ENCODE measurements at regions not wholly inside any gene's neighbourhood (a gene's known extent, or its start where the extent isn't known, plus 50 kb on each side); places are given as distances from the start of the nearest gene placed in this dataset.

DNA sequence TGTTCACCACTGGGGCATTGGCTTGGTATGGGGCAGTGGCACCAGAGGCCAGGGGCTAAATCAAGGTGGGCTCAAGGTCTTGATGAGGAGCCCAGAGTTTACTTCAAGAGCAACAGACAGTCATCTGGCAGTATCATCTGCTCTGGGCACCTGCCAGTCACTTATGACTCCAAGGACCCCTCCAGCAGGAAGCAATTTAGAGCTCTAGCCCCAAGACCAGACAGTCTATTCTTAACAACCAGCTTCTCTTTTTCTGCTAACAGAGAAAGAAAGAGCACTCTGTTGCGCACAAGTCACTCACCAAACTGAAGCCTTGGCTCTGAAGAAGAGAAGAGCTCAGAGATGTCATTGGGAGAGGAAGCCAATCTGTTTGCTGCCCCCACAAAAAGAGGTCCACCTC lies 309.2 kb downstream of the HS3ST1 start:
- CTCF ChIA-PET = no interaction called here
- POLR2A ChIA-PET = no interaction called here
- no peak overlapping the region for H3K4me3 Mint-ChIP-seq
- H3K9me3 Mint-ChIP-seq = peaks cover 2% of the 10 kb centered on the region
- DNase-seq = no peak
- H3K27me3 Mint-ChIP-seq = no peaks in the 10 kb centered on the region
- H3K27ac Mint-ChIP-seq = no peak overlapping the region
- H3K36me3 Mint-ChIP-seq (ENCODE audit: low read depth) = no peaks in the 10 kb centered on the region
- H3K4me1 Mint-ChIP-seq = no peaks in the 10 kb centered on the region

- Mint-ChIP-seq H3K27me3 (no peaks in the 10 kb centered on the region), H3K4me3 (no peak overlapping the region), H3K27ac (no peak overlapping the region), H3K4me1 (no peaks in the 10 kb centered on the region), H3K9me3 (peaks cover 2% of the 10 kb centered on the region), H3K36me3 (ENCODE audit: low read depth) (no peaks in the 10 kb centered on the region)
- ChIA-PET POLR2A (no interaction called here), CTCF (no interaction called here)
- DNase-seq = no peak
Measured at GRCh38 chr4:11118513-11118912, 310.2 kb downstream of the HS3ST1 start.

DNA sequence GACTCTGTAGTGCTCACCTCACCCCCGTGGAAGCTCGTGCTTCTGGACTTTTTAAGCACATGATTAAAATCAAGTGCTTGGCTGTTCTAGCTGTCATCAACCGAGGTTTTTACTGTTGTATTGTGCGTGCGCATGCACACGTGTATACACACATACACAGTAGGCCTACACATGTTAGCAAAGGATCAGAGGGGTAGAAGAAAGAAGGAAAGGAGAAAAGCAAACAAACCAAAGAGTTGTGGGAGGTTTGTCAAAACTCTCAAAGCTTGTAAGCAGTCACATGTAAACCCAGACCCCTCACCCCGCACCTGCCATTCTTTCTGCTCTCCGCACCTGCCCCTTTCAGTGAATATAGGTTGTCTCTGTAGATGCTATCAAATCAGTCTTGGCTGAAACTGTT lies 311.8 kb downstream of the HS3ST1 start:
- no peak for DNase-seq
- ChIA-PET POLR2A (no interaction called here), CTCF (no interaction called here)
- H3K4me1 Mint-ChIP-seq = no peaks in the 10 kb centered on the region
- H3K27ac Mint-ChIP-seq = no peak overlapping the region
- no peaks in the 10 kb centered on the region for H3K36me3 Mint-ChIP-seq (ENCODE audit: low read depth)
- H3K9me3 Mint-ChIP-seq = peaks cover 2% of the 10 kb centered on the region
- no peaks in the 10 kb centered on the region for H3K27me3 Mint-ChIP-seq
- H3K4me3 Mint-ChIP-seq = no peak overlapping the region

DNA sequence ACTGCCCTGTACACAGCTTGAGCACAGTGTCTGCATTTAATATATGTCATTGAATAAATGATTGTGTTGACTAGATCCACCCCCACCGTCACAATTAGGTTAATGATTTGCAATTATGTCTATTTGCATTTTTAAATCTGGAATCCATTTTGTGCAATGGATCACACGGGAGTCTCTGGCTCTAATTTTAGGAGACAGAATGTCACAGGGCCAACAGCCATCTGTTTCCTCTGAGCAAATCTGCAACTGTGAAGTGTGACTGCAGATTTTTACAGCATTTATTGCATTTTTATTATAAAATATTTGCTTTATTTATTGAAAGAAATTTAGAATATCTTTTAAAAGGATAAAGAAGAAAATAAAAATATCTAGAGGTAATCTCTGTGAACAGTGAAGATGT lies 316.8 kb downstream of the HS3ST1 start:
- Mint-ChIP-seq H3K27ac (no peak overlapping the region), H3K4me3 (no peak overlapping the region), H3K4me1 (no peaks in the 10 kb centered on the region), H3K27me3 (no peaks in the 10 kb centered on the region), H3K36me3 (ENCODE audit: low read depth) (no peaks in the 10 kb centered on the region), H3K9me3 (peaks cover 2% of the 10 kb centered on the region)
- CTCF ChIA-PET = no interaction called here
- POLR2A ChIA-PET = no interaction called here
- no peak for DNase-seq

DNA sequence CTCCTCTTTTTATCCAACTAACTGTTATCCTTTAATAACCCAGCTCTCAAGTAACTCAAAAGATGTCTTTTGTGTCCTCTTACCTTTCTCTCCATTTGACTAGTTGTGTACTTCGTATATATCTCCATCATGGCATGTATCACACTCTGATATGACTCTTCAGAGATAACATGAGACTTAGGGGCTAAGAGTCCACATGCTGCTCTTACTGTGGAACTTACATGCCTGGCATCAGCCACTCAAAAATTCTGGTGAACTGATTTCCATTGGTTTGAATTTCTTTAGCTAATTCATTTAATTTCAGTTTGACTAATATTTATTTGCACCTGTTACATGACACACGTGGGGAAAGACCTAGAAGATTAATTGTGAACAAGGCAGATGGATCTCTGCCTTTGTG lies 317.3 kb downstream of the HS3ST1 start:
- no peaks in the 10 kb centered on the region for H3K4me1 Mint-ChIP-seq
- ChIA-PET POLR2A (no interaction called here), CTCF (no interaction called here)
- no peak for DNase-seq
- H3K4me3 Mint-ChIP-seq = no peak overlapping the region
- no peak overlapping the region for H3K27ac Mint-ChIP-seq
- H3K27me3 Mint-ChIP-seq = no peaks in the 10 kb centered on the region
- peaks cover under 1% of the 10 kb centered on the region for H3K9me3 Mint-ChIP-seq
- no peaks in the 10 kb centered on the region for H3K36me3 Mint-ChIP-seq (ENCODE audit: low read depth)

DNA sequence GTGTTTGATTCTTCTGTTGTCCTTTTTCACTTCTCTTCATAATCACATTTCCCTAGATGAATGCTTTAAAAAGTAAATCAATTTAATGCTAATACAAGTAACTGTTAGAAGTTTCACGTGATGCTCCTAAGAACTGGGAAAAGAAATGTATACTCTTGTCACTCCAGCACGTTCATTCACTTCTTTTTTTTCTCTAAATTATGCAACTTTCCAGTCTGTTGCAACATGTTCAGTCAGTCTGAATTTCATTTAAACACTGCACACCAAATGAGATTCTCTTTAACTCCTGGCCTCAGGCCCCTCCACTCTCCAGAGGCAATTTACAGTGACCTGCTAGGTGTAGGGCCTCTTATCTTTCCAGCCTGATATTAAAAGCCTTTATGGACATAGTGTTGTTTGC lies 321.9 kb downstream of the HS3ST1 start:
- POLR2A ChIA-PET = no interaction called here
- Mint-ChIP-seq H3K4me3 (no peak overlapping the region), H3K36me3 (ENCODE audit: low read depth) (no peaks in the 10 kb centered on the region), H3K9me3 (no peaks in the 10 kb centered on the region), H3K27me3 (no peaks in the 10 kb centered on the region), H3K27ac (no peak overlapping the region), H3K4me1 (no peaks in the 10 kb centered on the region)
- DNase-seq = no peak
- CTCF ChIA-PET = no interaction called here

DNA sequence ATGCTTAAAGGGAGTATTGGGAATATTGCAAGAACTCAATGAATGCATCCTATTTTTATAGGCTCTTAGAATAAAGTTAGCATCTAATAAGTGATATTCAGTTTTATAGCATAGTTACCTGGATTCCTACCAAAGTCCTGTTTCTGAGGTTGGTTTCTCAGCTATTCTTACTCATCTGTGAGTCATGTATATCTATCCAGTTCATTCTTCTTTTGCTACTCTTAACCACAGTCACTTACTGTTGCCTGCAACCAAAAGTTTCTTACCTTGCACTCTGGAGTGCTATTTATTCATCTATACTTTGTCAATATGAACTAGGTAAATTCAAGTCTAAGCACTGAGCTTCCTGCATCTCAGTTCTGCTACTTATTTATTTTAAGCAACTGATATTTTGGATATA lies 322.5 kb downstream of the HS3ST1 start:
- Mint-ChIP-seq H3K9me3 (no peaks in the 10 kb centered on the region), H3K27ac (no peak overlapping the region), H3K4me1 (no peaks in the 10 kb centered on the region), H3K27me3 (no peaks in the 10 kb centered on the region), H3K36me3 (ENCODE audit: low read depth) (no peaks in the 10 kb centered on the region), H3K4me3 (no peak overlapping the region)
- ChIA-PET CTCF (no interaction called here), POLR2A (no interaction called here)
- no peak for DNase-seq

DNA sequence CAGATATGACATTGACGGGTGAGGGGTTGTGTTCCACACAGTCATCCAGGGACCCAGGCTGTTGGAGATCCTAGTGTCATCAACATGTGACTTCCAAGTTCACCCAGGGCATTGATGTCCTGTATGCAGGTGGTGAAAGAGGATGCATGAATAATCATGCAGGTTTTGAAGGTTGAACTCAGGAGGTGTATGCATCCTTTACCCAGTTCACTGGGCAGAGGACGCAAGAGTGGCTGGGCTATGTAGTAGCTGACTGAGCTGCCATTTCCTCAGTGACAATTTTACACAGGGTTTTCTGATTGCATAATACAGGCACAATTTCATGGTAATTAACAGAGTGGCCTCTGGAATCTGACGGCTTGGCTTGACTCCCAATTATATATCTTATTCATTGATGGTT lies 323.0 kb downstream of the HS3ST1 start:
- H3K4me3 Mint-ChIP-seq = no peak overlapping the region
- H3K27me3 Mint-ChIP-seq = no peaks in the 10 kb centered on the region
- H3K9me3 Mint-ChIP-seq = no peaks in the 10 kb centered on the region
- ChIA-PET POLR2A (no interaction called here), CTCF (no interaction called here)
- H3K36me3 Mint-ChIP-seq (ENCODE audit: low read depth) = no peaks in the 10 kb centered on the region
- H3K4me1 Mint-ChIP-seq = no peaks in the 10 kb centered on the region
- no peak for DNase-seq
- H3K27ac Mint-ChIP-seq = no peak overlapping the region

DNA sequence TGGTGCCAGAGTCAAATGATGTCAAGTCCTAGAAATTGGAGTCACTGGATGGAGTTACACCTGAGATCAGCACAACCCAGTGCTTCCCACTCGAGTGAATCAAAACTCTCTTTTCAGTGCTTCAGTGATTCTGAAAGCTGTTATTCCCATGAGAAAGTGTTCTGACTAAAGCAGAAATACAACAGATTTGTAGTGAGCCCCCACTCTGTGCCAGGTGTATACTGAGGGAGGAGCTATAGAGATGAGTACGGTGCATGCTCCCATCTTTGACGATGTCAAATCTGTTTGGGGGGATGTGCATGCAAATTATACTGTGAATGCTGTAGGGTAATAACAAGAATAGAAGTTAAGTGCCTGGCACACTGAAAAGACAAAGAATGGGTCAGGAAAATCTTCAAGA lies 330.2 kb downstream of the HS3ST1 start:
- no peak for DNase-seq
- peaks cover 7% of the 10 kb centered on the region for H3K4me1 Mint-ChIP-seq
- POLR2A ChIA-PET = no interaction called here
- no peaks in the 10 kb centered on the region for H3K27me3 Mint-ChIP-seq
- CTCF ChIA-PET = no interaction called here
- no peak overlapping the region for H3K4me3 Mint-ChIP-seq
- no peaks in the 10 kb centered on the region for H3K36me3 Mint-ChIP-seq (ENCODE audit: low read depth)
- H3K27ac Mint-ChIP-seq = no peak overlapping the region
- H3K9me3 Mint-ChIP-seq = no peaks in the 10 kb centered on the region

DNA sequence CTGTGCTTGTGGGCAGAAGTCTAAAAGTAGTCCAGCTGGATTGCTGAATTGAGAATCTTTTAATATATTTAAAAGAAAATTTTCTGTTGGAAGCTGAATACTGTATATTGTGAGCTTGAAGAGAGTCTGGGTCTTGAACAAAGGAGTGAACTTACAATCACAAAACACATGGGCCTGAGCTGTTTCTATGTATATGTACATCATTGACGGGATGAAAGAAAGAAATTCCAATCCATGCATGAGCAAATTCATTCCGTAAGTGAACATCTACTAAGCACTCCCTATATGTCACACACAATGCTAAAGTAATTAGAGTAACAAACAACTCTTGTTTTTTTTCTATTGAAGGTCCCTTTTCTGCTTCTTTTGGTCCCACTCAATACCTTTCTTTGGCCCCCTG lies 331.0 kb downstream of the HS3ST1 start:
- ChIA-PET POLR2A (no interaction called here), CTCF (no interaction called here)
- Mint-ChIP-seq H3K27me3 (no peaks in the 10 kb centered on the region), H3K9me3 (no peaks in the 10 kb centered on the region), H3K36me3 (ENCODE audit: low read depth) (no peaks in the 10 kb centered on the region), H3K4me3 (no peak overlapping the region), H3K4me1 (peaks cover 7% of the 10 kb centered on the region), H3K27ac (no peak overlapping the region)
- no peak for DNase-seq

DNA sequence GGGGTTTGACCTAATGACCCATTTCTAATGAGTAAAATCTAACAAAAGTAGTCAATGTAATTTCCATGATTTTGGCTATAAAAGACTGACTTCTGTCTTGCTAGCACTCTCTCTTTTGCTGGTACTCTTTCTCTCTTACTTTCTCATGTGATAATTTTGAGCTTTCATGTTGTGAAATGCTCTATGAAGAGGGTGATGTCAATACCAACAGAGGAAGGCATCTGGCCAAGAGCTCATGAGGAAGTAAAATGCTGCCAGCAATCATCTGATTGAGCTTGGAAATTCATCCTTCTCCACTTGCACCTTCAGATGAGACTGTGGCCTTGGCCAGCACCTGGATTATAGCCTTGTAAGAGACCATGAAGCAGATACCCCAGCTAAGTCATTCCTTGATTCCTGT lies 347.7 kb downstream of the HS3ST1 start:
- CTCF ChIA-PET = interaction anchor here (0.6 kb wide), 1 partner anchor 510 kb away, joined by 3 read pairs; no protein-coding TSS in a partner anchor
- Mint-ChIP-seq H3K4me3 (no peak overlapping the region), H3K36me3 (ENCODE audit: low read depth) (no peaks in the 10 kb centered on the region), H3K9me3 (peaks cover 2% of the 10 kb centered on the region), H3K27ac (no peak overlapping the region), H3K4me1 (no peaks in the 10 kb centered on the region), H3K27me3 (no peaks in the 10 kb centered on the region)
- DNase-seq = no peak
- POLR2A ChIA-PET = no interaction called here

GRCh38 chr4:11079171-11079570 lies 349.5 kb downstream of the HS3ST1 start:
- Mint-ChIP-seq H3K36me3 (ENCODE audit: low read depth) (no peaks in the 10 kb centered on the region), H3K27me3 (no peaks in the 10 kb centered on the region)
- CTCF ChIA-PET = interaction anchor here (0.7 kb wide), 1 partner anchor 10 kb away, joined by 3 read pairs; no protein-coding TSS in a partner anchor

DNA sequence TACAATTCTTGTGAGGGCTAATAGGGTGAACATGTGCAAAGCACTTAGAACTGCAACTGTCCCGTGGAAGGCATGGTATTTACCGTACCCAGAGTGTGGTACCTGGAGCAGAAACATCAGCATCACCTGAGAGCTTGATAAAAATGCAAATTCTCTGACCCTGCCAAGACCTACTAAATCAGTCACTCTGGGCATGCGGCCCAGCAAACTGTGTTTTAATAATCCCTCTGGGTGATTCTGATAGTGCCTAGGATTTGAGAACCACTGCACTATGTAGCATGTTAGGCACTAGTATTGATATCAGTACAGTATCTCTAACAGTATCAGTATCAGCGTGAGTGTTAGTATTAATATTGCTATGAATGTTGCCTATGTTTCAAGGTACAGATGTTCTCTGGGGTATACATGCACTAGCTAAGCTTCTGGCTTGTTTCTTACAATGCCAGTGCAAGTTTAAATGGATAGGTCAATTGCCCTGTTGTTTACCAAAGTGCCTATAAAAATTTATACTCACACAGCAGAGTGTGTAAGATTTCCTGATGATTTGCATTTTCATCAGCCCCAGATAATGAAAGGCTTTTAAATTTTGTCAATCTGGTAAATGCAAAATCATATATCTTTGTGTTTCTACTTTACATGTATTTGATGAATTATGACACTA lies 354.0 kb downstream of the HS3ST1 start:
- H3K27ac Mint-ChIP-seq = no peak overlapping the region
- CTCF ChIA-PET = no interaction called here
- POLR2A ChIA-PET = no interaction called here
- H3K9me3 Mint-ChIP-seq = no peaks in the 10 kb centered on the region
- H3K36me3 Mint-ChIP-seq (ENCODE audit: low read depth) = no peaks in the 10 kb centered on the region
- no peaks in the 10 kb centered on the region for H3K27me3 Mint-ChIP-seq
- H3K4me1 Mint-ChIP-seq = no peaks in the 10 kb centered on the region
- H3K4me3 Mint-ChIP-seq = no peak overlapping the region
- DNase-seq = no peak

More at GRCh38 chr4:11079171-11079570, 349.5 kb downstream of the HS3ST1 start:
- Mint-ChIP-seq H3K9me3 (peaks cover 2% of the 10 kb centered on the region), H3K4me1 (no peaks in the 10 kb centered on the region), H3K27ac (no peak overlapping the region), H3K4me3 (no peak overlapping the region)
- POLR2A ChIA-PET = no interaction called here
- no peak for DNase-seq

DNA sequence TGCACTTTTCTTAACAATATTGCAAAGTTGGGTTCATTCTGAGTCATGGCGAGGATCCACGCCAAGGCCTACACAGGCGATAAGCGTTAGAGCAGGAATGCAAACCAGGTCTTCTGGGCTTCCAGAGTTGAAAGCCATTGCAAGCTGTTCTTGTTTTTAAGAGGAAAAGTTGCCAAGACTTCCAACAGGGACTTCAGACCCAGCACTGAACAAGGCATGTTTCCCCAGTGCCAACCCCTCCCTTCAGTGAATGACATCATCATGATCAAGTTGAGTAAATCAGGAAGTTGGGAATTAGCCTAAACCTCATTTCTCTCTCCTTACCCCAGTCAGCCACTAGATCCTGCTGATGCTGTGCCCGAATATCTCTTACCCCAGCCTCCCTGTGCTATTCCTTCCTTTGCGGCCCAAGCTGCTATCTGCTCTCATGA lies 355.1 kb downstream of the HS3ST1 start:
- Mint-ChIP-seq H3K27me3 (no peaks in the 10 kb centered on the region), H3K4me3 (no peak overlapping the region), H3K27ac (no peak overlapping the region), H3K9me3 (no peaks in the 10 kb centered on the region), H3K36me3 (ENCODE audit: low read depth) (no peaks in the 10 kb centered on the region), H3K4me1 (no peaks in the 10 kb centered on the region)
- no peak for DNase-seq
- POLR2A ChIA-PET = no interaction called here
- CTCF ChIA-PET = no interaction called here

Data from activated CD4-positive, alpha-beta T cell treated with anti-CD3 and anti-CD28 coated beads, Interleukin-2, amount 10 ng/mL, durations not matched to agents 7 days and 5 days (primary cell).